ENCODE measurements at regions not wholly inside any gene's neighbourhood (a gene's known extent, or its start where the extent isn't known, plus 50 kb on each side); places are given as distances from the start of the nearest gene placed in this dataset.

GRCh38 chr16:80489173-80489572 lies 51.6 kb upstream of the DYNLRB2 start:
- no peak for DNase-seq

- no peak for DNase-seq
Observed at GRCh38 chr16:80488167-80488566, 52.6 kb upstream of the DYNLRB2 start.

- DNase-seq: peak; percentile 13
Observed at GRCh38 chr16:80480664-80481063, 60.1 kb upstream of the DYNLRB2 start.

DNA sequence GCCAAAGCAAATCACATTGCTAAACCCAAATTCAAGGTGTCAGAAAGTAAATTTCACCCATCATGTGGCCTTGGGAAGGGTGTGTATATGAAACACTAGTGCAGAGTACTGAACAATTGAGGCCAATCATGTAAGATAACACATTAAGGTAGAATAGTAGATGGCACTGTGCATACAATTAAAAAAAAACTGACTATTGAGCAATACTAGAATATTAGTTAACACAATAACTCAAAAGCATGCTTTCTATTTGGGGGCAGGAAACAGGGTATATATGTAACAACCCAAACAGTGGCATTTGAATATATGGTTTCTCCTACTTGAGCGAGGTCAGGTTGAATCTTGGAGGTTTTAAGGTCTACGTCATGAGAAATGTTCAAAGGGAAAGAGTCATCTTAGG lies 63.0 kb upstream of the DYNLRB2 start:
- no peak for DNase-seq

DNA sequence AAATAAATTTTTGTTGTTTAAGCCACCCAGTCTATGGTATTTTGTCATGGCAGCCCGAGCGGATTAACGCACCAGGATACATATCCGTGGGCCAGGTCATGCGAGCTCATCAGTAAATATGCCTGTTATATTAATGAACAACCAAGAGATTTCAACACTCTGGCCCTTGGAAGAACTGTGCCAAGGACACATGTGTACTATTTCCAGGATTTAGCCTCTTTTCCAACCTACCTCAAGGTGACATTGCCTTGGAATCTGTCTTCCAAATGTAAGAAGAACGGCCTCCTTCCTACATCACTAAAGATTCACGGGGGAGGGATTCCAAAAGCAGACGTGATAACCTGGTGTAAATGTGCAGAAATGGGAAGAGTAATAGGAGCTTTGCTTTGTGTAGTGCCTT lies 72.8 kb upstream of the DYNLRB2 start:
- DNase-seq: no peak

- peak; percentile 71 for DNase-seq
Observed at GRCh38 chr16:80466024-80466987, 74.5 kb upstream of the DYNLRB2 start.

GRCh38 chr16:80463751-80464495 lies 76.9 kb upstream of the DYNLRB2 start:
- DNase-seq: no peak

DNA sequence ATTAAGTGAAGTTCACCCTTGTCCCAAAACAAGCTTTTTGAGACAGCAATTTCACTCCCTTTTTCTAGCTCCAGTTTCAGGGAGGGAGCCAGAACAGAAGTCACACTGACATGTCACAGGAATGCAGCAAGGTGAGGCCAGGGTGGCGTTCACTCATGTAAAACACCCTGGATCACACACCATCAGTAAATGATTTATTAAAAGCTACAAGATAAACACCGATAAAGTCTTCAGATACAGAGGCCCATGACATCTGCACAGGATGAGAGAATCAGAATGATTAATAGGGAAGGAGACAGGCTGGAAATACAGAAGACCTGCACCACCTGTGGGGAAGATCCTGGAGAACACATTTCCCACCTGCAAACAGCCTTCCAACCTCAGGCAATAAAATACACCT lies 77.5 kb upstream of the DYNLRB2 start:
- DNase-seq: no peak

- DNase-seq: no peak
Observed at GRCh38 chr16:80462917-80463316, 77.9 kb upstream of the DYNLRB2 start.

- no peak for DNase-seq
Observed at GRCh38 chr16:80460988-80461387, 79.8 kb upstream of the DYNLRB2 start.

DNA sequence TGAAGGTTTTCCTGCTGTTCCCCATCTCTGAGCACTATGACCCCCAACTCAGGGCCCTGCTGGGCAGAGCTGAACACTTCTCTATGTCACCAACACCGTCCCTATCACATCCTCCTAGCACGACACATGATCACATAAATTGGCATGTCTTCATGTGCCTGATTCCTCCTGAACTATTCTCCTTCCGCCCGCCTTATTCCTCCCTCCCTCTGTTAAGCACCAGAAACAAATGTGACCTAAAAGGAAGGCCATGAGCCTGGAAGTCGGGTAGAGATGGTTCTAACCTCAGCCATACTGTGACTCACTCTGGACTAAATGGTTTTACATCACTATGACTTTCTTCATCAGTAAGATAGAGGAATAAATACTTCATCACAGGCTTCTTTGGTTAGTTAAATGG lies 80.8 kb upstream of the DYNLRB2 start:
- DNase-seq: no peak

DNA sequence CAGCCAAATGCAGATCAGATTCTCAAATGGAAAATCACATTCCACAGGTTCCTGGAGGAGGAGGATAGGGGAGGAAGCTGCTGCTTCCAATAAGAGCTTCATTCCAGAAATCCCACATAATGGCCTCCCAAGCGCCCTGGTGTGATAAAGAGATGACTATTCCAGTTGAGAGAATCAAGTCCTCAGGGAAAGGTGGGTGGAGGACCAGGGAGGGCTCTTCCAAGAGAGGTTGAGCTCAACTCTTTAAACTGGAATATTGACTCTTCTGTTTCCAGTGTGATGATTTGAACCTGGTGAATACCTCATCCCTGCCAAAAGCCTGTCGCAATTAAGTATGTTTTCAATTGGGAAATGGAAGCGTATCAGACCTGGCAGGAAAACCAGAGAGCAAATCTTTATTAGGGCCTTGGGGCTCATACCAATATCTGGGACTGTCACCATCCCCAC lies 81.4 kb upstream of the DYNLRB2 start:
- DNase-seq: no peak

DNA sequence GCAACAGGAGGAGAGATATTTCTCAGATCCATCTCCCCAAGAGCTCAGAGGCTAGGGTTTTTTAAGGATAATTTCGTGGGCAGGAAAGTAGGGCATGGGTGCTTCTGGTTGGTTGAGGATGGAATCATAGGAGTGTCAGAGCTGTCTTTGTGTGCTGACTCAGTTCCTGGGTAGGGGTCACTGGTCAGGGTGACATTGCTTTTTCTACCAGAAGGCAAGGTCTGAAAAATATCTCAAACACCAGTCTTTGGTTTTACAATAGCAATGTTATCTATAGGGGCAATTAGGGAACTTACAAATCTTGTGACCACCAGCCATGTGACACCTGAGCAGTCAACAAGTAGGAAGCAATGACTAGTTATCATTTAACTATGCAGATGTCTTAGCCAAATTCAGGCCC lies 82.9 kb upstream of the DYNLRB2 start:
- no peak for DNase-seq

DNA sequence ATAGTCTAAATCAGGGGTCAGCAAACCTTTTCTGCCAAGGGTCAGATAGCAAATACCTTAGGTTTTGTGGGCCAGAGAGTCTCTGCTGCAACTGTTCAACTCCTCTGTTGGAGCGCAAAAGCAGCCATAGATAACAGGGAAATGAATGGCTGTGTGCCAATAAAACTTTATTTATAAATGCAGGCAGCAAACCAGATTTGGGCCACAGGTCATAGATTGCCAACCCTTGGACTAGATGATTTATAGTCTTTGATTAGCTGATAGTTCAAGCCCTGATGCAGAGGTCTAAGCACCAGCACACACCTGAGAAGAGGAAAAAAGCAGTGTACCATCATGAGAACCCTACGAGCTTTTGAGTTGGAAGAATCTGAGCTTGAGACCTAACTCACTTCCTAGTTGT lies 86.0 kb upstream of the DYNLRB2 start:
- DNase-seq: no peak

DNA sequence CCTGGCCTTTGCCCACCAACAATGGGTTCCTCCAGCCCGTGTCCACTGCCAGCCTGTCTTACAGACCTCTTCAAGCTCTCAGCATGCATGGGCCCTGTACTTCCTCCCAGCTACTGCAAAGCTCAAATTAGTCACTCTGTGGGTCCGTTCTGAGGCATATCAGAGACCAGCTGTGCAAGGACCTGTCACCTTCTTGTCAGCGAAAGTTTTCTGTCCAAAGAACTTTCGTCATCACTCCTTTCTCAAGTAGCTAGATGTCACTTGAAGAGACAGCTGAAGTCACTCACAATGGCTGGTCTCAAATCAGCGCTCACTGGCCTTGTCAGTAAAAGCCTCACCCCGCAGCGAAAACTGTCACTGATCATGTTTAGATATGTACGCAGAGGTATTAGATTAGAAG lies 91.4 kb upstream of the DYNLRB2 start:
- no peak for DNase-seq

DNA sequence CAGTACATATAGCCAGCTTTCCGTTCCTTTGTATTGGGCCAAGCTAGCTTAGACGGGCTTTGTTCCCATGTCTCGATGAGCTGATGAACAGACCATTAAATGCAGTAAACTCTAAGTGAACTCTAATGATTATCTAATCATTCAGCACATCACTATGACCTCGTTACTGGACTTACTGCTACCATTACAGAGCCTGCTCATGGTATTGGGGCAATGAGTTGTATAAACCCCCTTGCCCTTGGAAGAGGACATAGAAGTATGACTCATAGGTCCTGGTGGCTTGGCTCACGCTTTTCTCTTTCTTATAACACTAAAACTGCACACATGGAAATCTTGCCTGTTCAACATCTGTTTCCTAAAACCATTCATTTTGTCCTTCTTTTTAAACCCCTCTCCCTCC lies 93.6 kb upstream of the DYNLRB2 start:
- no peak for DNase-seq

DNA sequence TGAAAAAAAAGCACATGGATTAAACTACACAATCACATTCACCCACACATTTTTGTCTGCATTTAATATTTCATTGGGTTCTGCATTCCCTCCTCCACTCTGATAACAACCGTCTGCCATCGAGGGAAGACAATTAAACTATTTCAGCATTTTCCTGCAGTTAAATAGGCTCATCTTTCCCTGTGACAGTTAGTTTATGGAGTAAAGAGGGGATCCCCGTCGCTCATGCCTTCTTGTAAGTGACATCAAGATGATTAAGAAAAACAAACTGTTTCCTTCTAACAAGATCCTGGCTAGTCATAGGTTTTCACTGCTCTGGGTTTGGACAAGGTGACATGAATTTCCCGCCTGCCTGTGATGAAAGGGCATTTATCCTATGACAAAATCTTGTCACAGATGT lies 98.0 kb upstream of the DYNLRB2 start:
- DNase-seq: no peak

DNA sequence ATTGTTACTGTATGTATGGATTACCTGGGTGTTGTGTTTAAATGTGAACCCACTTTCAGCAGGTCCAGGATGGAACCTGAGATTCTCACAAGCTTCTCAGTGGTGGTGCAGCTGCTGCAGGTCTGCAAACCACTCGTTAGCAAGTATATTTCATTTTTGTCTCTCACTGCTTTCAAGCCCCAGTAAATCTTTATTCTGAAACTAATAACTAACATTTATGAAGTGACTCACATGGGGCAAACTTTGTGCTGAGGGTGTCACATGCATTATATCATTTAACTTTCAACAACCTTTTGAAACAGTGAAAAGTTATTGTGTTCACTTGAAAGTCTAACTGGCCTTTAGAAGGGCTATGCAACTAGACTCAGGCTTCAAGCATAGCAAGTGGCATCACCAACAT lies 98.9 kb upstream of the DYNLRB2 start:
- no peak for DNase-seq

- no peak for DNase-seq
Observed at GRCh38 chr16:80440667-80441066, 100.1 kb upstream of the DYNLRB2 start.

- DNase-seq: no peak
Observed at GRCh38 chr16:80437707-80438106, 103.1 kb upstream of the DYNLRB2 start.

DNA sequence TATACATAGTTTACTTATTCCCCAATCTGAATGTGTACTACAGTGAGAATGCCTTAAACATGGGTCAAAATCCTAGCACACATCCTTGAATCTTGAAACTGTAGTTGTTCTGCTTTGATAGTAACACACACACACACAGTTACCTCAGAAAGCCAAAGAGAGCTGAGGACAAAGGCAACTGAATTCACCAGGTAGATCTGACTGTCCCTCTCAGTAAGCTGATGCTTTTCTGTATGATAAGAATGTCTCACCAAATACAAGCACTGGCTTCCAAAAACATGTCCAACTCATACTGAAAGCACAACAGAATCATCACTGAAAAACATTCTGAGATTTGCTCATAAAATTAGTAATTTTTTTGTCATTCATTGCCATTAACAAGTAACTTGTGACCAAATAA lies 104.3 kb upstream of the DYNLRB2 start:
- DNase-seq: peak; percentile 42

DNA sequence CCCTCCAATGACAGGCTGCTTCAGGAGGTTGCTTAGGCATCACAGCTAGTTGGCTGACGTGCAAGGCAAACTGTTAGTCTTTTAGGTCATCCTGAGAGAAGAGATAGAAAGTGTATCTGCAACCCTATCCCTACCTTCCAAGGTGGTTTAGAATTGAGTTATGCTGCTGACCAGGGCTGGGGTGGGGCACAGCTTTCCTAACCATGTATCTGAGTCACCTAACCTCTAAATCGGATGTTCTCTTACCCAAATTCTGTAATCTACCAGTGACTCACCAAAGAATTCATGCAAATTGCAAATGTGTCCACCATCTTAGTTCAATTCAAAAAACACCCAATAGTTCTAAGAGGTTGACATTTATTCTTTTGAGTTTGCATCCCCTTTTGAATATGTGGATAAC lies 107.2 kb upstream of the DYNLRB2 start:
- DNase-seq: peak; percentile 50

DNA sequence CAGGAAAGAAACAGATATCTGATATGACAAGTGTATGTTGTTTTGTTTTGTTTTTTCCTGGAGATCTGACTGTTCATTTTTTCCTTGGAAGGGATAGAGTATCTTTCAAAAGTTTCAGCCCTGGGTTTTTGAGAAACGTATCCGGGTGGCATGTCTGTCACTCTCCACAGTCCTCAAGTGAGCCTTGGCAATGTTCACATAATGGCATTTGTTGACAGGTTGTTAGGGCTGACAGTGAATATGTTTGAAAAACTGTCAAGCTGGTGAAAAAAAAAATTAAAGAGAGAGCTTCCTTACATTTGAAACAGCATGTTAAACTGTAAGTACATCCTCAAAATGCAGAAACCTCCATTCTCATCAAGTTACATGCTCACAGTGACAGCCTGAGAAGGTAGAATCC lies 113.0 kb upstream of the DYNLRB2 start:
- no peak for DNase-seq

Measured in activated CD4-positive, alpha-beta T cell treated with anti-CD3 and anti-CD28 coated beads, Interleukin-10, Interleukin-2, amounts not matched to agents 100 ng/mL and 50 ng/mL, durations not matched to agents 16 hours and 8 hours (primary cell).